ENCODE measurements at regions not wholly inside any gene's neighbourhood (a gene's known extent, or its start where the extent isn't known, plus 50 kb on each side); places are given as distances from the start of the nearest gene placed in this dataset.
"Not testable (repeated sequence)": the region's sequence is repeated elsewhere in the genome, so short reads cannot be mapped to it uniquely, and the experiment has no call there.

- H3K4me3 ChIP-seq (ENCODE audit: low read length): no peak overlapping the region
- TF ChIP-seq, protein P1, sequence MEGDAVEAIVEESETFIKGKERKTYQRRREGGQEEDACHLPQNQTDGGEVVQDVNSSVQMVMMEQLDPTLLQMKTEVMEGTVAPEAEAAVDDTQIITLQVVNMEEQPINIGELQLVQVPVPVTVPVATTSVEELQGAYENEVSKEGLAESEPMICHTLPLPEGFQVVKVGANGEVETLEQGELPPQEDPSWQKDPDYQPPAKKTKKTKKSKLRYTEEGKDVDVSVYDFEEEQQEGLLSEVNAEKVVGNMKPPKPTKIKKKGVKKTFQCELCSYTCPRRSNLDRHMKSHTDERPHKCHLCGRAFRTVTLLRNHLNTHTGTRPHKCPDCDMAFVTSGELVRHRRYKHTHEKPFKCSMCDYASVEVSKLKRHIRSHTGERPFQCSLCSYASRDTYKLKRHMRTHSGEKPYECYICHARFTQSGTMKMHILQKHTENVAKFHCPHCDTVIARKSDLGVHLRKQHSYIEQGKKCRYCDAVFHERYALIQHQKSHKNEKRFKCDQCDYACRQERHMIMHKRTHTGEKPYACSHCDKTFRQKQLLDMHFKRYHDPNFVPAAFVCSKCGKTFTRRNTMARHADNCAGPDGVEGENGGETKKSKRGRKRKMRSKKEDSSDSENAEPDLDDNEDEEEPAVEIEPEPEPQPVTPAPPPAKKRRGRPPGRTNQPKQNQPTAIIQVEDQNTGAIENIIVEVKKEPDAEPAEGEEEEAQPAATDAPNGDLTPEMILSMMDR (IDR thresholded peaks at IDR 0.05; ENCODE audit: insufficient read depth, low read depth, low read length, missing control alignments): no peak
- no peak for DNase-seq (ENCODE audit: low read depth)
These were observed 769.2 kb downstream of the DIAPH3 start for GRCh38 chr13:59394496-59394895.

DNA sequence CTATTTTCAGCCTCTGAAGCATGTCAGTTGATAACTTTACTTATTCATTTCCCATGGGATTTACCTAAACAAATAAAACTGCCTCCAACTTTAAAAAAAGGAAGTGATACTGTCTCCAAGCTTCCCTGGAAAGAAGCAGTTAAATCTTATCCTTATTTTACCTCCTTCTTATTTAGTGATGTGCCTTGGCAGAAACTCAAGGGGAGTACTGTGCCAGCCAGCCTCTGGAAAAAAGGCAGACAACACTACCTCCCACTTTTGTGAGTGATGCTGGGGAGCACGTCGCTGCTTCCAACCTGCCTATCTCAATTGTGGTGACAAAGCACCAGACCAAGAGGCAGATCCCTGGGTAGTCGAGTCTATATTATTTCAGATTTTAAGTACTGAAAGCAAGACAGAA is 765.6 kb downstream of the DIAPH3 start:
- TF ChIP-seq, protein P1 (IDR thresholded peaks at IDR 0.05; ENCODE audit: insufficient read depth, low read depth, low read length, missing control alignments): no peak
- no peak for DNase-seq (ENCODE audit: low read depth)
- H3K4me3 ChIP-seq (ENCODE audit: low read length): no peak overlapping the region

GRCh38 chr13:59398661-59399060 is 765.1 kb downstream of the DIAPH3 start:
- H3K4me3 ChIP-seq (ENCODE audit: low read length): no peak overlapping the region
- TF ChIP-seq, protein P1 (IDR thresholded peaks at IDR 0.05; ENCODE audit: insufficient read depth, low read depth, low read length, missing control alignments): no peak
- no peak for DNase-seq (ENCODE audit: low read depth)

DNA sequence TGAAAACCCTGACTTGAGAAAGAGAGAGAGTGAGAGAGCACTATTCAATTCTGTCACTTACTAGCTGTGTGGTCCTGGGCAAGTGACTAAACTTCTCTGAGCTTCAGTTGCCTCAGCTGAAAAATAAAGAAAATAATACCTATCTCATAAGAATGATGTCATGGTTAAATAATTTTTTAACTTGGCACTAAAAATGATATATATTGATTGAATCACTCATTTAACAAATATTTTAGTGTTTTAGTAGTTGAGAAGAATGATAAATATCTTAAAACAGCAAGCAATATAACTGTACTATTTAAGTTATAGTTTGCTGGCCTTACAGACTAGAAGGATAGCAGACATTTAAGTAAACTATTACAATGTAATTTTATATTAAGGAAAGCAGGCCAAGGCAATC is 764.2 kb downstream of the DIAPH3 start:
- no peak overlapping the region for H3K4me3 ChIP-seq (ENCODE audit: low read length)
- TF ChIP-seq, protein P1 (IDR thresholded peaks at IDR 0.05; ENCODE audit: insufficient read depth, low read depth, low read length, missing control alignments): no peak
- no peak for DNase-seq (ENCODE audit: low read depth)

DNA sequence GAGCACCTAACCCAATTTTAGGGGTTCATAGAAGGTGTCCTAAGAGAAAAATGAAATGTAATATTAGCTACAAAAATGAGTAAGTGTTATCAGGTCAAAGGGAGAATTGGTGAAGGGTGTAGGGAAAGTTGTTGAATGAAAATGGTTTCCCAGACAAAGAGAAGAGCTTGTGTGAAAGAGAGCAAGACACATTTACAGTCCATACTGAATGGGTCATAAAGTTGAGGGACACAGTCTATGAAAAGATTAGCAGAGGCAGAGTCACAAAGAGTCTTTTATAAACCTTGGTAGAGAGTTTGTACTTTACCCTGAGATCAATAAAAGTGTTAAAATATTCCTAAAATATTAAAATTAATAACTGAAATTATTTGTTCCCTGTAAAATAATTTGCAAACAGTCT is 759.4 kb downstream of the DIAPH3 start:
- DNase-seq (ENCODE audit: low read depth): no peak
- no peak overlapping the region for H3K4me3 ChIP-seq (ENCODE audit: low read length)
- TF ChIP-seq, protein P1 (IDR thresholded peaks at IDR 0.05; ENCODE audit: insufficient read depth, low read depth, low read length, missing control alignments): no peak

- not testable (repeated sequence) for H3K4me3 ChIP-seq (ENCODE audit: low read length); DNase-seq (ENCODE audit: low read depth)
These were observed 756.5 kb downstream of the DIAPH3 start for GRCh38 chr13:59407251-59407650.

- H3K4me3 ChIP-seq (ENCODE audit: low read length): no peak overlapping the region
- TF ChIP-seq, protein P1 (IDR thresholded peaks at IDR 0.05; ENCODE audit: insufficient read depth, low read depth, low read length, missing control alignments): no peak
- no peak for DNase-seq (ENCODE audit: low read depth)
These were observed 755.0 kb downstream of the DIAPH3 start for GRCh38 chr13:59408738-59409137.

DNA sequence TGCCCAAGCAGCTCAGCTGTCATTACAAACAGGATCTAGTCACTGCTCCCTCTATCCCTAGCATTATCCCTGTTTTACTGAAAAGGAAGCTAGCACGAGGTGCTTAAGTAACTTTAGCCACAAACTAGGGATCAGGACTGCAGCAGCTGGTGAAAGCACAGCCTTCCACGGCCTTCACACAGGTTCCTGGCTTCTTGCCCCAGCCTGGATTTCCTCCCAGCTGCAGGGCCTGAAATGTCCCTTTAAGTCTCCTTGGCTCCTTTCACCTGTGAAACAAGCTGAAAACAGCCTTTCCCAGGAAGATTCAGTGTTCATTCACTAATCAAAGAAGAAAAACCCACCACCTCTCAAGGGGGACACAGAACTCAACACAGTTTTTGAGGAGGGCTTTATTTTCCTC is 754.5 kb downstream of the DIAPH3 start:
- TF ChIP-seq, protein P1 (IDR thresholded peaks at IDR 0.05; ENCODE audit: insufficient read depth, low read depth, low read length, missing control alignments): no peak
- DNase-seq (ENCODE audit: low read depth): no peak
- H3K4me3 ChIP-seq (ENCODE audit: low read length): no peak overlapping the region

All from epithelial cell of esophagus (primary cell).